ENCODE measurements at regions not wholly inside any gene's neighbourhood (a gene's known extent, or its start where the extent isn't known, plus 50 kb on each side); places are given as distances from the start of the nearest gene placed in this dataset.

- H3K27ac ChIP-seq = no peak overlapping the region
- H3K9ac ChIP-seq (ENCODE audit: insufficient read length) = no peak overlapping the region
- no peak overlapping the region for H3K4me3 ChIP-seq
- TF ChIP-seq EZH2 (IDR thresholded peaks at IDR 0.05) (no peak), FOXP2 (optimal IDR thresholded peaks at IDR 0.05; ENCODE audit: control extremely low read depth, extremely low read length, insufficient read depth) (no peak), POLR2AphosphoS5 (IDR thresholded peaks at IDR 0.05; ENCODE audit: borderline replicate concordance, low read depth, low read length) (no peak)
- H3K36me3 ChIP-seq (ENCODE audit: insufficient read depth, low read length) = no peaks in the 10 kb centered on the region
- DNase-seq (ENCODE audit: low read depth, low spot score) = no peak
- H3K9me3 ChIP-seq (ENCODE audit: low read depth, low read length) = no peaks in the 10 kb centered on the region
These were observed 174.9 kb downstream of the NSG2 start for GRCh38 chr5:174220417-174220816.

- DNase-seq (ENCODE audit: low read depth, low spot score) = no peak
- Histone ChIP-seq H3K9me3 (ENCODE audit: low read depth, low read length) (no peaks in the 10 kb centered on the region), H3K36me3 (ENCODE audit: insufficient read depth, low read length) (no peaks in the 10 kb centered on the region), H3K27ac (no peak overlapping the region), H3K4me3 (no peak overlapping the region), H3K9ac (ENCODE audit: insufficient read length) (no peak overlapping the region)
- no peak for TF ChIP-seq EZH2 (IDR thresholded peaks at IDR 0.05)
- TF ChIP-seq POLR2AphosphoS5 (IDR thresholded peaks at IDR 0.05; ENCODE audit: borderline replicate concordance, low read depth, low read length) = no peak
- TF ChIP-seq FOXP2 (optimal IDR thresholded peaks at IDR 0.05; ENCODE audit: control extremely low read depth, extremely low read length, insufficient read depth) = no peak
These were observed 175.9 kb downstream of the NSG2 start for GRCh38 chr5:174221436-174221835.

GRCh38 chr5:174221946-174222345 is 176.4 kb downstream of the NSG2 start:
- H3K36me3 ChIP-seq (ENCODE audit: insufficient read depth, low read length) = no peaks in the 10 kb centered on the region
- no peak overlapping the region for H3K27ac ChIP-seq
- no peaks in the 10 kb centered on the region for H3K9me3 ChIP-seq (ENCODE audit: low read depth, low read length)
- no peak for TF ChIP-seq EZH2 (IDR thresholded peaks at IDR 0.05)
- TF ChIP-seq FOXP2 (optimal IDR thresholded peaks at IDR 0.05; ENCODE audit: control extremely low read depth, extremely low read length, insufficient read depth) = no peak
- no peak for TF ChIP-seq POLR2AphosphoS5 (IDR thresholded peaks at IDR 0.05; ENCODE audit: borderline replicate concordance, low read depth, low read length)
- H3K4me3 ChIP-seq = no peak overlapping the region
- H3K9ac ChIP-seq (ENCODE audit: insufficient read length) = no peak overlapping the region
- no peak for DNase-seq (ENCODE audit: low read depth, low spot score)

GRCh38 chr5:174222891-174223290 is 177.4 kb downstream of the NSG2 start:
- no peaks in the 10 kb centered on the region for H3K36me3 ChIP-seq (ENCODE audit: insufficient read depth, low read length)
- no peak overlapping the region for H3K4me3 ChIP-seq
- no peak overlapping the region for H3K27ac ChIP-seq
- no peak for TF ChIP-seq FOXP2 (optimal IDR thresholded peaks at IDR 0.05; ENCODE audit: control extremely low read depth, extremely low read length, insufficient read depth)
- TF ChIP-seq EZH2 (IDR thresholded peaks at IDR 0.05) = no peak
- TF ChIP-seq POLR2AphosphoS5 (IDR thresholded peaks at IDR 0.05; ENCODE audit: borderline replicate concordance, low read depth, low read length) = no peak
- H3K9ac ChIP-seq (ENCODE audit: insufficient read length) = no peak overlapping the region
- DNase-seq (ENCODE audit: low read depth, low spot score) = no peak
- H3K9me3 ChIP-seq (ENCODE audit: low read depth, low read length) = no peaks in the 10 kb centered on the region

- TF ChIP-seq POLR2AphosphoS5 (IDR thresholded peaks at IDR 0.05; ENCODE audit: borderline replicate concordance, low read depth, low read length) (no peak), EZH2 (IDR thresholded peaks at IDR 0.05) (no peak), FOXP2 (optimal IDR thresholded peaks at IDR 0.05; ENCODE audit: control extremely low read depth, extremely low read length, insufficient read depth) (no peak)
- DNase-seq (ENCODE audit: low read depth, low spot score) = no peak
- no peak overlapping the region for H3K27ac ChIP-seq
These were observed 177.8 kb downstream of the NSG2 start for GRCh38 chr5:174223355-174223754.

GRCh38 chr5:174229068-174229467 is 183.6 kb downstream of the NSG2 start:
- Histone ChIP-seq H3K9me3 (ENCODE audit: low read depth, low read length) (no peaks in the 10 kb centered on the region), H3K27ac (no peak overlapping the region), H3K4me3 (no peak overlapping the region), H3K36me3 (ENCODE audit: insufficient read depth, low read length) (no peaks in the 10 kb centered on the region), H3K9ac (ENCODE audit: insufficient read length) (no peak overlapping the region)
- no peak for DNase-seq (ENCODE audit: low read depth, low spot score)
- no peak for TF ChIP-seq POLR2AphosphoS5 (IDR thresholded peaks at IDR 0.05; ENCODE audit: borderline replicate concordance, low read depth, low read length)
- no peak for TF ChIP-seq EZH2 (IDR thresholded peaks at IDR 0.05)
- no peak for TF ChIP-seq FOXP2 (optimal IDR thresholded peaks at IDR 0.05; ENCODE audit: control extremely low read depth, extremely low read length, insufficient read depth)

More at GRCh38 chr5:174223355-174223754, 177.8 kb downstream of the NSG2 start:
- Histone ChIP-seq H3K9me3 (ENCODE audit: low read depth, low read length) (no peaks in the 10 kb centered on the region), H3K36me3 (ENCODE audit: insufficient read depth, low read length) (no peaks in the 10 kb centered on the region), H3K9ac (ENCODE audit: insufficient read length) (no peak overlapping the region), H3K4me3 (no peak overlapping the region)

GRCh38 chr5:174229514-174230370 is 184.2 kb downstream of the NSG2 start:
- TF ChIP-seq FOXP2 (optimal IDR thresholded peaks at IDR 0.05; ENCODE audit: control extremely low read depth, extremely low read length, insufficient read depth) = no peak
- no peak for TF ChIP-seq POLR2AphosphoS5 (IDR thresholded peaks at IDR 0.05; ENCODE audit: borderline replicate concordance, low read depth, low read length)
- TF ChIP-seq EZH2 (IDR thresholded peaks at IDR 0.05) = no peak
- no peak overlapping the region for H3K9ac ChIP-seq (ENCODE audit: insufficient read length)
- H3K4me3 ChIP-seq = no peak overlapping the region
- no peaks in the 10 kb centered on the region for H3K9me3 ChIP-seq (ENCODE audit: low read depth, low read length)
- H3K27ac ChIP-seq = no peak overlapping the region
- no peaks in the 10 kb centered on the region for H3K36me3 ChIP-seq (ENCODE audit: insufficient read depth, low read length)
- no peak for DNase-seq (ENCODE audit: low read depth, low spot score)

- peak; percentile 92 for DNase-seq (ENCODE audit: low read depth, low spot score)
- H3K9me3 ChIP-seq (ENCODE audit: low read depth, low read length) = no peaks in the 10 kb centered on the region
- H3K27ac ChIP-seq = peak overlapping the region; percentile 29
- no peaks in the 10 kb centered on the region for H3K36me3 ChIP-seq (ENCODE audit: insufficient read depth, low read length)
- no peak overlapping the region for H3K9ac ChIP-seq (ENCODE audit: insufficient read length)
- TF ChIP-seq EZH2 (IDR thresholded peaks at IDR 0.05) = no peak
- peak; percentile 47; the same call in 1 of the 2 replicates for TF ChIP-seq POLR2AphosphoS5 (IDR thresholded peaks at IDR 0.05; ENCODE audit: borderline replicate concordance, low read depth, low read length)
- TF ChIP-seq FOXP2 (optimal IDR thresholded peaks at IDR 0.05; ENCODE audit: control extremely low read depth, extremely low read length, insufficient read depth) = no peak
- peak overlapping the region; percentile 52 for H3K4me3 ChIP-seq
These were observed 186.5 kb downstream of the NSG2 start for GRCh38 chr5:174231956-174232487.
